VCaP (cell line): ENCODE measurements at regions not wholly inside any gene's neighbourhood (a gene's known extent, or its start where the extent isn't known, plus 50 kb on each side); places are given as distances from the start of the nearest gene placed in this dataset.

Source experiments
- H3K27ac ChIP-seq: fragments of 450-650 bp; 2 replicates; pipeline ENCODE4 v1.5.1; 2017
- TF ChIP-seq, protein P1 (sequence below): fragments of 450-650 bp; conservative IDR thresholded peaks from 2 replicates; pipeline ENCODE4 v1.5.1; 2017; ENCODE audit warnings: mild to moderate bottlenecking, moderate library complexity

DNA sequence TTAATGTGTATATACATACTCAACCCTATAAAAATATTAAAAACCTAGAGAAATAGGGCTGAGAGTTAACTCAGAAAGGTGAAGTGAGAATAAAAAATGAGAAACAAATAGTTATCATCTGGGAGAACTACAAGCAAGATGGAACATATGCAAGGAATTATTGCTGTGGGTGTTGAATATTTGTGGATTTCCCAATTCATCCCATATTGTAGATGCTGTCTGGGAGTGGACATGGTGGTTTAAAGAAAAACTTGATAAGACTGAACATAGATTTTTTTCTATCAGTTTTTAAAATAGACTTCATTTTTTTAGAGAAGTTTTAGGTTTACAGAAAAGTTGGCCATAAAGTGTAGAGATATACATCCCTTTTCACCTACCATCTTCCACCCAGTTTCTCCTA, 263.5 kb downstream of the SPATA31D1 start:
- H3K27ac ChIP-seq, result no peak overlapping the region
- TF ChIP-seq, protein P1, sequence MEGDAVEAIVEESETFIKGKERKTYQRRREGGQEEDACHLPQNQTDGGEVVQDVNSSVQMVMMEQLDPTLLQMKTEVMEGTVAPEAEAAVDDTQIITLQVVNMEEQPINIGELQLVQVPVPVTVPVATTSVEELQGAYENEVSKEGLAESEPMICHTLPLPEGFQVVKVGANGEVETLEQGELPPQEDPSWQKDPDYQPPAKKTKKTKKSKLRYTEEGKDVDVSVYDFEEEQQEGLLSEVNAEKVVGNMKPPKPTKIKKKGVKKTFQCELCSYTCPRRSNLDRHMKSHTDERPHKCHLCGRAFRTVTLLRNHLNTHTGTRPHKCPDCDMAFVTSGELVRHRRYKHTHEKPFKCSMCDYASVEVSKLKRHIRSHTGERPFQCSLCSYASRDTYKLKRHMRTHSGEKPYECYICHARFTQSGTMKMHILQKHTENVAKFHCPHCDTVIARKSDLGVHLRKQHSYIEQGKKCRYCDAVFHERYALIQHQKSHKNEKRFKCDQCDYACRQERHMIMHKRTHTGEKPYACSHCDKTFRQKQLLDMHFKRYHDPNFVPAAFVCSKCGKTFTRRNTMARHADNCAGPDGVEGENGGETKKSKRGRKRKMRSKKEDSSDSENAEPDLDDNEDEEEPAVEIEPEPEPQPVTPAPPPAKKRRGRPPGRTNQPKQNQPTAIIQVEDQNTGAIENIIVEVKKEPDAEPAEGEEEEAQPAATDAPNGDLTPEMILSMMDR, result no peak

DNA sequence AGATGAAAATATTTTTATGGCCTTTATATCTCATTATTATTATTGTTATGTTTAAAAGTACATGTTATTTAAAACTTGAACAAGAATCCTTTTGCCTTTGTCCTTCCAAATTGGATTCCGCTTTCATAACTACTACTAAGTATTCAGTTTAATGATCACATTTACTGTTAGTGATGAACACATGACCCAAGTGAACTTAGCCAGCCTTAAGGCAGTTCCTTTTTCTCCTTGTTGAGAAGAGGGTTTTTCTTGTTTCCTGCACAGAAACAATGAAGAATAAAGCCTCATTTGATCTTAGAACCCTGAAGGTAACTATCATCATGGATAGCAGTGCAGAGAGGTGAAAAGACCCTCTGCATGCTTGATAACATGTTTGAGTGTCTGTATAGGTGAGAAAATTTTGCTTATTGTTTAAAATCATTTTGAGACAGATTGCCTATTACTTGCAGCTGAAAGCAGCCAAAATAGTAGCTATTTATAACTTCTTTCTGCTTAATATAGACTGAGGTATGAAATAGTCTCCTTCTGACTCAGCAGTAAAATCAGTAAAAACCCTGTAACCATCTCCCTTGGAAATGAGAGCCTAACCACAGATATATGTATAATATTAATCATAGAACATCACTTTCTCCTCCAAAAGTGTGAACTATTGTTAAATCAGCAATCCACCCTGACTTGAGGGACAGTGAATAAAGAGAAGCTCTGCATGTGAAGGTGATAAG, 266.2 kb downstream of the SPATA31D1 start:
- no peak overlapping the region for H3K27ac ChIP-seq
- TF ChIP-seq, protein P1, result no peak

DNA sequence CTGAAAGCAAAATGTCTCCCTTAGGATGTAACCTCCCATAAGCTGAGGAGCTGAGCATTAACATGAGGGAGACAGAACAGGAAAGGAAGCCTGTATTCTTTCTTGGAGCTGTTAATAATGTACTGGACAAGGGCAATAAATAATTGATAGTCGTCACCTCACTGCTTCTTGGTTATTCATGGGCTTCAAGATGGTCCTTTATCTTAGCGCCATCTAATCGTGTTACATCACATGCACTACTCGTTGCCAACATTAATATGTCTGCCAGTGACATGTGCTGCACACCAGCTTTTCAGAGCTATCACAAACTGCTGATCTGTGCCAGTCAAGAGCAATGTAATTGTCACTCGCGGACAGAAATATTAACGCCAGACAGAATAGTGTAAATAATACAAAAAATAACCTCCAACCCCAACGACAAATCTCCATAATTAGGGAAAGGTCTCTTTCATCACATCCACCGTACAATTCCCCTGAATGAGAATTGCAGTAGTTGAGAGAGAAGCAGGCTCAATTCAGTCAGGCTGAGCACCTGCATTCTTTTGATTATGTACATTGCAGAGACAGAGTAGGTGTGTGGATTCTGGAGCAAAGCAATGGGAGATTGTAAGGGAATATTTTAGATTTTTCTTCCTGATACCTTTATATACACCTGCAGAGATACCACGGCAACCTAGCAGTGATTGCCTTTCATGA, 267.1 kb downstream of the SPATA31D1 start:
- no peak overlapping the region for H3K27ac ChIP-seq
- TF ChIP-seq, protein P1, result no peak

DNA sequence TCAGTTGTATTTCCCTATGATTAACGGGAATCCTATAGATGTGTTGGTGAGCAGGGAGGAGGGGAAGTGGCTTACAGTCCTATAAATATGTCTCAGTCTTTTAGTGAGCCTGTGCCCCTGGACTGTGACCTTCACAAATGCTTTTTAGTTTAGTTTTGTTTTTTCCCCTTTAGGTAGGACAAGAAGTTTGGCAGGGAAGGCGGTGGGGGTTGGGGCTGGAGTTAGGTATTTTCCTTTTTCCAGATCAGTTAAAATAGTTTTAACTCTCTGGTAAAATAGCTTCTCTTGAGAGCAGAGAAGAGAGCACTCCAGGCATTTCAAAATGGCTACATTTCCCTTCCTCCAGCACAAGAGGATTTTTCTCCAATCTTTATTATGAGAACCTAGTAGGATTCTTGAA, 272.1 kb downstream of the SPATA31D1 start:
- TF ChIP-seq, protein P1, result no peak
- no peak overlapping the region for H3K27ac ChIP-seq

DNA sequence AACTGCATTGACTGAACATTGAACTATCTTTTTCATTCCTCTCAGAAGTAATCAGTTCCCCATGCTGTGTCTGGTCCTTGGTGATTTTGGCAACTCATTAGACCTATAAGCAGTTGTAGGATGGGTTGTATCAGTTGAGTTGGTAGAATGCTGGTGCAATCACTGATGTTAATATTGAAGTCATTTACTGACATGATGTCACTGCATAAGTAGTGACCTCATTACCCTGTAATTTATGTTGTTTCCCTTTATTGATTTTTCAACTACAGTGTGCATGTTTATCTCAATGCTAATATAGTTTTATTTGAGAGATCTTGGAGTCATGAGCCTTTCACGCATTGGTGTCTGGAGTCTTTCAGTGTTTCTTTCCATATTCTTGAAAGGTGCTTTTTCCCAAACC, 275.0 kb downstream of the SPATA31D1 start:
- no peak overlapping the region for H3K27ac ChIP-seq
- TF ChIP-seq, protein P1, result no peak

DNA sequence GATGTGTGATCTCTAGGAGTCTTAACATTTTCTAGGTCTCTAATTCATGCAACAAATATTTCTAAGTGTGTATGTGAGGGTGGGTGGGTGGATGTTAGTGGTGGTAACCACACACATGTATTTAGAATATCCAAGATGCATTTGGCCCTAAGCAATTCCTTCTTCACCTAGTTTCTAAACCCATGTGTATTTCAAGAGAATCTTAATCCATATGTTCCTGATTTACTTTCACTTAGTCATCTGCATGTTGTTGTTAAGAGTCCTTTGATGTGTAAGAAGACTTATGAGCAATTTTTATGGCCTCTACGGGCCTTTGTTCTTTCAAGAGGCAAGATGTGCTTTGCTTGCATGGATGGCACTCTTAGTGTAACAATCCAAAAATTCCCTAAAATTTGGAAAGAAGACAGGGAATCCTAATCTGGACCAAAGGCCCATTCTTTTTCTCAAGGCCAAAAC, 282.6 kb downstream of the SPATA31D1 start:
- TF ChIP-seq, protein P1, result no peak
- no peak overlapping the region for H3K27ac ChIP-seq

DNA sequence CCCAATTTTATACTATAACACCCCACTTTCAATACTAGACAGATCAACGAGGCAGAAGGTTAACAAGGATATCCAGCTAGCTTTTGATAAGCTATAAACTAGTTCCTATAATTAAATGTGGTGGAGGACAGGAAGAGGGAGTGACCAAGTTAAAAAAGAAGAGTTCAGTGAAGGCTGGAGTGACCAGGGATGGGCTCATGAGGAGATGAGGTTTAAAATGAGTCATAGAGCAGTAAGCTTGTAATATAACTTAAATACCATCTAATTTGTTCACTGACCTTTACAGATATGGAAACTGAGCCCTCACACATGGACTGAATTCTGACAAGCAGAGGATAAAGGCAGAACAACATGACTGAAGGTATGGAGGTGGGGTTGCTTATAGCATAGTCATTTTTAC, 284.5 kb downstream of the SPATA31D1 start:
- H3K27ac ChIP-seq, result no peak overlapping the region
- TF ChIP-seq, protein P1, result no peak
